Mucosa of stomach (tissue), 1 donor: ENCODE measurements at regions not wholly inside any gene's neighbourhood (a gene's known extent, or its start where the extent isn't known, plus 50 kb on each side); places are given as distances from the start of the nearest gene placed in this dataset.

Experiments
- H3K27me3 ChIP-seq: one replicate; pipeline ENCODE4 v1.7.0; 2013; ENCODE audit warnings: mild to moderate bottlenecking, low read length; ENCODE audit not compliant: control insufficient read depth, insufficient read depth
- H3K36me3 ChIP-seq: one replicate; pipeline ENCODE4 v1.7.0; 2013; ENCODE audit warnings: low read length; ENCODE audit not compliant: control insufficient read depth, insufficient read depth
- H3K4me1 ChIP-seq: one replicate; pipeline ENCODE4 v1.7.0; 2013; ENCODE audit warnings: mild to moderate bottlenecking, low read length; ENCODE audit not compliant: control insufficient read depth, insufficient read depth
- H3K4me3 ChIP-seq: one replicate; pipeline ENCODE4 v1.7.0; 2013; ENCODE audit warnings: low read length
- H3K9ac ChIP-seq: one replicate; pipeline ENCODE4 v1.7.0; 2013; ENCODE audit warnings: mild to moderate bottlenecking, low read length, moderate library complexity
- H3K9me3 ChIP-seq: one replicate; pipeline ENCODE4 v1.7.0; 2013; ENCODE audit warnings: mild to moderate bottlenecking, low read length, moderate library complexity; ENCODE audit not compliant: control insufficient read depth
- donor health status: Pancreatic carcinoma.

DNA sequence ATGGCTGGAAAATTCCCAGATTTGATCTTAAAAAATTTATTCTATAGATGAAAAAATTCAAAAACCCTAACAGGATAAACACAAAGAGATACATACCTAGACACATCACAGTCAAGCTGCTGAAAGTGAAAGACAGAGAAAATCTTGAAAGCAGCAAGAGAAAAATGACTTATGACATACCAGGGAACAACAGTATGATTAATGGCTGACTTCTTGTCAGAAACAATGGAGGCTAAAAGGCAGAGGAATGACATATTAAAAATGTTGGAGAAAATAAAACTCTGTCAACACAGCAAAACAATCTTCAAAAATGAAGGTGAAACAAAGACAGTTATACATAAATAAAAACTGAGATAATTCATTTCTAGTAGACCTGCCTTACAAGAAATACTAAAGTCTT is 442.7 kb downstream of the IPMK start:
- H3K36me3 ChIP-seq: no peaks in the 10 kb centered on the region
- H3K9me3 ChIP-seq: no peaks in the 10 kb centered on the region
- peaks cover 5% of the 10 kb centered on the region for H3K4me1 ChIP-seq
- H3K27me3 ChIP-seq: no peaks in the 10 kb centered on the region
- H3K4me3 ChIP-seq: no peak overlapping the region
- no peak overlapping the region for H3K9ac ChIP-seq

GRCh38 chr10:57823398-57823797 is 444.3 kb downstream of the IPMK start:
- Histone ChIP-seq H3K4me3 (no peak overlapping the region), H3K27me3 (no peaks in the 10 kb centered on the region), H3K9ac (no peak overlapping the region), H3K4me1 (peaks cover 5% of the 10 kb centered on the region), H3K9me3 (no peaks in the 10 kb centered on the region), H3K36me3 (no peaks in the 10 kb centered on the region)

- Histone ChIP-seq H3K27me3 (no peaks in the 10 kb centered on the region), H3K9ac (no peak overlapping the region), H3K36me3 (no peaks in the 10 kb centered on the region), H3K4me3 (no peak overlapping the region), H3K9me3 (no peaks in the 10 kb centered on the region), H3K4me1 (peaks cover 5% of the 10 kb centered on the region)
Measured at GRCh38 chr10:57822965-57823364, 444.7 kb downstream of the IPMK start.

- no peak overlapping the region for H3K4me3 ChIP-seq
- H3K36me3 ChIP-seq: no peaks in the 10 kb centered on the region
- H3K27me3 ChIP-seq: no peaks in the 10 kb centered on the region
- no peaks in the 10 kb centered on the region for H3K9me3 ChIP-seq
- H3K9ac ChIP-seq: no peak overlapping the region
- peaks cover 5% of the 10 kb centered on the region for H3K4me1 ChIP-seq
Measured at GRCh38 chr10:57818522-57818921, 449.2 kb downstream of the IPMK start.

DNA sequence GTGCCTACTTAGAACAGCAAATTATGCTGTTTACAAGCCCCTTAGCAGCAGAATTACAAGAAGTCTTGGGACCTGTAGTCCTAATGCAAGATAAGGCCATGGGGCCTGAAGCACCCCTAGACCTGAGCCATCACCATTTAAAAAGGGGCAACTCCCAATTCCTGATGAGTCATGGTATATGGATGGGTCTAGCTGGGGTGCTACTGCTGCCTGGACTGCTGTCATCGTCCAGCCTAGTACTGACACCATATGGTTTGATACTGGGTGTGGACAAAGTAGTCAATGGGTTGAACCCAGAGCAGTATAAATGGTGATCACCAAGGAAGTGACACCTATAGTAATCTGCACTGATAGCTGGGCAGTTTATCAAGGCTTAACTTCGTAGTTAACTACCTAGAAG is 450.0 kb downstream of the IPMK start:
- Histone ChIP-seq H3K9ac (no peak overlapping the region), H3K4me1 (no peaks in the 10 kb centered on the region), H3K4me3 (no peak overlapping the region), H3K9me3 (no peaks in the 10 kb centered on the region), H3K36me3 (no peaks in the 10 kb centered on the region), H3K27me3 (no peaks in the 10 kb centered on the region)

DNA sequence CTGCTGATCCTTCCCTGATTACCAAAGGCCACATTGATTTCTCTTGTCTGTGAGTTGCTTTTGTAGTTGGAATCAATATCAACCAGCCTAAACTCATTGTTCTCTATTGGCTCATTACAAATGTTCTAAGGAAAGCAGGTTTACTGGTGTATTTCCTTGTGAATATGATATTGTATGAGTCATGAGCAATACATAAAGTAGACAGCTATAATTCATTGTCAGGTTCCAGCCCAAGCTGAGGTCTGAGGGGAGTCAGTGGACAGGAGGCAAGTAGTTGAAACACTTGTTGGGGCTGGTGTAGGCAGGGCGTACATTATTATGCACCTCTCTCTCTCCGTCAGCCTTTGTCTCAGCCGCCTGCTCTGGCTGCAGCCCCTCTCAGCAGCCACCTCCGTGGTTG is 451.7 kb downstream of the IPMK start:
- Histone ChIP-seq H3K4me1 (no peaks in the 10 kb centered on the region), H3K4me3 (no peak overlapping the region)

GRCh38 chr10:57809961-57810360 is 457.7 kb downstream of the IPMK start:
- no peak overlapping the region for H3K9ac ChIP-seq
- H3K4me1 ChIP-seq: no peaks in the 10 kb centered on the region

More for the DNA sequence above, 451.7 kb downstream of the IPMK start:
- Histone ChIP-seq H3K9ac (no peak overlapping the region), H3K36me3 (no peaks in the 10 kb centered on the region), H3K9me3 (no peaks in the 10 kb centered on the region), H3K27me3 (no peaks in the 10 kb centered on the region)

GRCh38 chr10:57807906-57808305 is 459.8 kb downstream of the IPMK start:
- H3K4me3 ChIP-seq: no peak overlapping the region
- H3K4me1 ChIP-seq: no peaks in the 10 kb centered on the region
- H3K9ac ChIP-seq: no peak overlapping the region
- H3K9me3 ChIP-seq: no peaks in the 10 kb centered on the region
- H3K27me3 ChIP-seq: no peaks in the 10 kb centered on the region
- no peaks in the 10 kb centered on the region for H3K36me3 ChIP-seq

More at GRCh38 chr10:57809961-57810360, 457.7 kb downstream of the IPMK start:
- no peaks in the 10 kb centered on the region for H3K9me3 ChIP-seq
- no peak overlapping the region for H3K4me3 ChIP-seq
- no peaks in the 10 kb centered on the region for H3K36me3 ChIP-seq
- H3K27me3 ChIP-seq: no peaks in the 10 kb centered on the region

- H3K9ac ChIP-seq: no peak overlapping the region
- H3K36me3 ChIP-seq: no peaks in the 10 kb centered on the region
- H3K4me3 ChIP-seq: no peak overlapping the region
- no peaks in the 10 kb centered on the region for H3K27me3 ChIP-seq
- no peaks in the 10 kb centered on the region for H3K9me3 ChIP-seq
- no peaks in the 10 kb centered on the region for H3K4me1 ChIP-seq
Measured at GRCh38 chr10:57806675-57807074, 461.0 kb downstream of the IPMK start.

DNA sequence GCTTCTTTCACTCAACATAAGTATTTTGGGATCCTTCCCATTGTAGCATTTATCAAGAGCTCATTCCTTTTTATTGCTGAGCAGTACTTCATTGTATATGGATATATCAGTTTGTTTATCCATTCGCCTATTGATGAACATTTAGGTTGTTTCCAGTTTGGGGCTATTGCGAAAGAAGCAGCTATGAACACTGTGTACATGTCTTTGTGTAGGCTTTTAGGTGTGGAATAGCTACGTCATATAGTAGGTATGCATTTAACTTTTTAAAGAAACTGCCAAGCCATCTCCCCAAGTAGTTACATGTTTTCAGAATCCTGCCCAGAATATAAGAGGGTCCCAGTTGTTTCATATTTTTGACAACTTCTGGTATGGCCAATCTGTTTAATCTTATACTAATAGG is 468.1 kb downstream of the IPMK start:
- H3K27me3 ChIP-seq: no peaks in the 10 kb centered on the region
- no peaks in the 10 kb centered on the region for H3K4me1 ChIP-seq
- H3K9me3 ChIP-seq: no peaks in the 10 kb centered on the region
- H3K36me3 ChIP-seq: no peaks in the 10 kb centered on the region
- no peak overlapping the region for H3K4me3 ChIP-seq
- no peak overlapping the region for H3K9ac ChIP-seq

- Histone ChIP-seq H3K4me3 (no peak overlapping the region), H3K36me3 (no peaks in the 10 kb centered on the region), H3K9ac (no peak overlapping the region), H3K27me3 (no peaks in the 10 kb centered on the region), H3K4me1 (no peaks in the 10 kb centered on the region), H3K9me3 (no peaks in the 10 kb centered on the region)
Measured at GRCh38 chr10:57798830-57799229, 468.9 kb downstream of the IPMK start.

DNA sequence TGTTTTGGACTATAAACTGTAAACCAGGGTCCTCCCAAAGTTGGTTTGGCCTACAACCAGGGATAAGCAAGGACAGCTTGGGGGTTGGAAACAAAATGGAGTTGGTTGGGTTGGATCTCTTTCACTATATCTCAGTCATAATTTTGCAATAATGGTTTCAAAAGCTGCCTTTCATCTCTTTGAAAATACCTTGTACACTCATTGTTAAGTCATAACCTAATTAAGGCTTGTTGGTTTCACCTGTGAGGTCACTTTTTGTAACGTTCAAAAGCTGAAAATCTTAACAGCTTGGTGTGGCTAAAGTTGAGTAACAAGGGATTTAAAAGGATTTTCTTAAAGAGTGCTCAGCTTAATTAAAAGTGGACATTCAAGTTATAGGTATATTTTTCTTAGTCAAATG is 476.1 kb downstream of the IPMK start:
- Histone ChIP-seq H3K27me3 (no peaks in the 10 kb centered on the region), H3K9me3 (no peaks in the 10 kb centered on the region), H3K4me1 (no peaks in the 10 kb centered on the region), H3K9ac (no peak overlapping the region), H3K4me3 (no peak overlapping the region), H3K36me3 (no peaks in the 10 kb centered on the region)

DNA sequence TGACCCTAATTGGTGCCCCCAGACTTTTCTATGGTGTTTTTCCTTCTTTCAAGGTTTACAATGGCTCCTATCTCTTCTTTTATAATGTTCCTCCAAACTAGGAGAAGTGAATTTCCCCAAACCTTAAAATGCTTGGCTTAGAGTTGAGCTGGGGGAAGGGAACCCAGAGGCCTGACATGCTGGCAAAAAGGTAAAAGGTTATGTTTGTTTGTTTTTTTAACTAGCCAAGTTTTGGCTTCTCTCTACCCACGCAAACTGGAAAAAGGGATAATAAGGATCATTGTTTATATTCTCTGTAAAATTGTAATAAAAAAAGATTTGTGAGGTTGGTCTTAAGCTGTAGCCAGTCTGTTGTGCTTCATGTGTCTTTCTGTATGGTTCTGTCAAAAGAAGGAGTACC is 477.0 kb downstream of the IPMK start:
- H3K27me3 ChIP-seq: no peaks in the 10 kb centered on the region
- H3K9me3 ChIP-seq: no peaks in the 10 kb centered on the region
- H3K9ac ChIP-seq: no peak overlapping the region
- no peak overlapping the region for H3K4me3 ChIP-seq
- H3K36me3 ChIP-seq: no peaks in the 10 kb centered on the region
- no peaks in the 10 kb centered on the region for H3K4me1 ChIP-seq
